HuH-7.5 (cell line): ENCODE measurements at regions not wholly inside any gene's neighbourhood (a gene's known extent, or its start where the extent isn't known, plus 50 kb on each side); places are given as distances from the start of the nearest gene placed in this dataset.

Experiments
- DNase-seq: peaks from one replicate; pipeline ENCODE4 v3.0.0; 2011; ENCODE audit warnings: low spot score

DNA sequence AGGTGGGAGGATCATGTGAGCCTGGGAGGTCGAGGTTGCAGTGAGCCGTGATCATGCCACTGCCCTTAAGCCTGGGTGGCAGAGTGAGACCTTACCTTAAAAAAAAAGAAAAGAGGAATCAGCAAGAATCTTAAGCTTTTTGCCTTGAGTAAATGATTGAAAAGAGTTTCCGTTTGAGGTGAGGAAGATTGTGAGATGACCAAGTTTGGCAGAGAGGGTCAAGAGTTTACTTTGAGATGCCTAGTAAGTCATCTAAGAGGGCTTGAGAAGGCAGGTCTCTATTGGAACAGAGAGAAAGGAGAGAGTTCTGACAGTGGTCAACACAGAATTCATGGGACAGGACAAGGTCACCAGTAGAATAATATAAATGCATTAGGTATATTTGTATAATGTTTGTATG lies 572.1 kb downstream of the TLE4 start:
- DNase-seq = no peak

DNA sequence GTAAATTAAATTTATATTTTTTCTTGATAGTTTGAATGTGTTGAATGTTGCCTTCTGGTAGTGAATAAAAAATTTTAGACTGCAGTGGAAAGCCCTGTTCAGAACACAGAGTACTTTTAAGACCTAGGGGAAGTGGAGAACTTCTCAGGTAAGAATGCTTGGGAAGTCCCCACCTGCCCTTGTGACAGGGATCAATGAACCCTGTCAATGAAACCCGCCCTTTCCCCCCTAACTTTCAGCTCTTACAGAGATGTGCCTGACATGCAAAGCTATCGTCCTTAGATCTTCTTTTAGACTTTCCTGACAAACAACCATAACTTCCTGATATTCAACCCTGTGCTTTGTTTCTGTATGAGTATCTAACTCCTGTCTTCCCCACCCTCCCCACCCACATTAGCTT lies 562.7 kb downstream of the TLE4 start:
- no peak for DNase-seq

DNA sequence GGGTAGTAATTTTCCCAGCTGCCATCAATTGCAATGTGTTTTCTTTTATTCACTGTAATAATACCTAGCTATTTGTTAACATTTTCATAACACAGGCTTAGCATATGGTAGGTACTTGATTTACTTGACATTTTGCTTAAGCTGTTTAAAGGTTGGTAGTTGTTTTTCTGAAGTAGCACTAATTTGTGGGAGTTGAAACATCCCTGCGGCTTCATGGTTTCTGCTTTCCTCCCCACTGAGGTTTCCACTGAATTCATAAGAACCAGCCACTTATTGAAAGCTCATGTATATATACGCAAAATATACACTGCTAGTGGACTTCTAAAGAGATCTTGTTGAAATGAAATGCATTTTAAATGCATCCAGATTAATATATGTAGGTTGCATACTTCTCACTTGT lies 559.9 kb downstream of the TLE4 start:
- DNase-seq = no peak

DNA sequence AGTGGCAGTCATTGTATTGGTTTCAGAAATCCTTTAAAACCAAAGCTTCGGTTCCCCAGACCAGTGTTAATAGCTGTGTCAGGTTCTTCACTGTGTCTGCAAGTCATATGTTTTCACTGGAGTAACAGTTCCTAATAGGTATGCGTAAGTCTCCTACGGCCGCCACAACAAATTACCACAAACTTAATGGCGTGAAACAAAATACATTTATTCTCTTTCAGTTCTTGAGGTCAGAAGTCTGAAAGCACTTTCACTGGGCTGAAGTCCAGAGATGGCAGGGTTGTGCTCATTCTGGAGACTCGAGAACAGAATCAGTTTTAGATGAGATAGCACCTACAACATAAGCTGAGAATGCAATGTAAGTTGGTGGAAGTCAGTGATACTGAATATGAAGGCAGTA lies 556.2 kb downstream of the TLE4 start:
- no peak for DNase-seq

DNA sequence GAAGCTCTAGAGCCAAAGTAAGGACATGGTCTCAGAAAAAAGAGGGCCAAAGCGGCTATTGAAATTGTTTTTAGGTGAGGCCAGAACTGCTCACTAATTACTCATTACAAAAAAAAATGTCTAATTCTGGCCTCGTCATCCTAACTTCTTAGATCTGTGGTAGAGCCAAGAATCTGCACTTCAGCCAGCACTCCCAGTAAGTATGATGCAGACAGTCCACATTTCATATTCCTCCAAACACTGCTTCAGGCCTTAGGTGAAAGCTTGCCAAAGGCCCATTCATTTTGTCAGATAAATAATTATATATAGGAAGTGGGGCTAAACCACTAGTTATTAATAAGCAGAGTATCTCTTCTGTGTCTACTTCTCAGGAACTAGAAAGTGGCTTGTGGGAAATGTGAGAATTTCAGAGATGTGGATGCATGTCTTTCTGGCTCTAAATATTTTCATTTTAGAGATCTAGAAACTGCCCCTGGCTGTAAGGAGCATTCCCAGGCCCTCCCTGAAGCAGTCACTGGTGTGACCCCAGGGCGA lies 554.0 kb downstream of the TLE4 start:
- DNase-seq = no peak

DNA sequence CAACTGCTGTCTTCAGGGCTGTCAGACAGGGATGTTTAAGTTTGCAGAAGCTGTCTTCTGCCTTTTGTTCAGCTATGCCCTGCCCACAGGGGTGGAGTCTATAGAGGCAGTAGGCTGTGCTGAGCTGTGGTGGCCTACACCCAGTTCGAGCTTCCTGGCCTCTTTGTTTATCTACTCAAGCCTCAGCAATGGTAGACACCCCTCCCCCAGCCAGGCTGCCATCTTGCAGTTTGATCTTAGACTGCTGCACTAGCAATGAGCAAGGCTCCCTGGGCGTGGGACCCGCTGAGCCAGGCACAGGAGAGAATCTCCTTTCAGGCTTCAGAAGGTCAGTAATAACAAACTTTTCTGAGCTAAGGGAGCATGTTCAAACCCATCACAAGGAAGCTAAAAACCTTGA lies 545.3 kb downstream of the TLE4 start:
- no peak for DNase-seq

DNA sequence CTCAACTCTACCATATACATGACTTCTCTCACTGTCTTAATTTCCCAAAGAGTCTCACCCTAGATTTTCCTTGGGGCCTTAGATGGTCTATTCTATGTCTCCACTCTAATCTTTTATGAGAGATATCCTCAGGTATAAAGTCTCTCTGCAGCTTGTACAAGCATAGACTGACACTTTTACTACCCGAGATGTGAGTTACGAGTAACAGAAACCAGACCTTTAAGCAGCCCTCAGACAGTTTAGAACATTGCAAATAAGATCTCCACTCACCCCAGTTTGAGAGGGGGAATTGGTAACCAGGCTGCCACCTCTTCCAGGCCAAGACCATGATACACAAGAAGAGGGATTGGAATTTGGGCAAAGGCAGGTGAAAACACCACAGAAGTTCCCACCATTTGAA lies 542.5 kb downstream of the TLE4 start:
- DNase-seq = no peak

DNA sequence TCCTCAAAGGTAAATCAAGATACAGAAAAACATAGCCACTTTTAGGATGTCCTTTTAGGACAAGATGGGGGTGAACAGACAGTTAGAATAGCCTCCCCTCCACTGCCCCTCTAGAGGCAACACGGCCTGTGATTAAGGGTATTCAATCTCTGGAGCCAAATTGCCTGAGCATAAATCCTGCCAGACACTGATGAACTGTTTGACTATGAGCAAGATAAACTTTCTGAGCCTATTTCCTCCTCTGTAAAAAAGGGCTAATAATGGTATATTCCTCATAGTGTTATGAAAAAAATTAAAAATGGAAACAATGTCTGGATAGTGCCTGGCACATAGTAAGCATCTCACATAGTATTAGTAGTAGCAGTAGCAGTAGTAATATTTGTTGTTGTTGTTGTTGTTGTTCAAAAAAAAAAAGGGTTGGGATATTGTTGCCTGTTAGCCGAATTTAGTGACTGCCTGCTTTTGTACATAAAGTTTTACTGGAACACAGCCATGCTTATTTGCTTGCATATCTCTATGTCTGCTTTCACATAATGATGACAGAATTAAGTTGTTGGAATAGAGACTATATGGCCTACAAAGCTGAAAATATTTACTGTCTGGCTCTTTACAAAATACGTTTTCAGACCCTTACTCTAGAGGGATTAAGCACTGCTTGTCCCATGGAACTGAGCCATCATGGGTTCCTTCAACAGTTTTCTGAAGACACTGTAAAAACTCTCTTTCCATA lies 536.3 kb downstream of the TLE4 start:
- DNase-seq = no peak

DNA sequence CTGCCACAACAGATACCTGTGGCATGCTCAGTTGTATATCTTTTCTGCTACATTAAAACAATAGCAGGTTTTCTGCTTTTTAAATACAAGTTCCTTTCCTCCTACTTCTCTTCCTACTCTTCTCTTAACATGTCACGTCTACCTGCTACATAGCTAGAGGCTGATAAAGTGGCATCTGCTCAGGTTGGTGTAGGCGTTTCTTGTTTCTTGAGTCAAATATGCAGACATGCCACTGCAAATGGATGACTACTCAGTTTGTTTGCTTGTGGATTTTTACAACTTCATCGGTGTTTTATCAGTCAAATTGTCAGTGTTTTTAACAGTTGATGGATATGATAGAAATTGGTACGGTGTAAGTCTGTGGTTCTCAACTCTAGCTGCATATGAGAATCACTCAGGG lies 525.7 kb downstream of the TLE4 start:
- no peak for DNase-seq

DNA sequence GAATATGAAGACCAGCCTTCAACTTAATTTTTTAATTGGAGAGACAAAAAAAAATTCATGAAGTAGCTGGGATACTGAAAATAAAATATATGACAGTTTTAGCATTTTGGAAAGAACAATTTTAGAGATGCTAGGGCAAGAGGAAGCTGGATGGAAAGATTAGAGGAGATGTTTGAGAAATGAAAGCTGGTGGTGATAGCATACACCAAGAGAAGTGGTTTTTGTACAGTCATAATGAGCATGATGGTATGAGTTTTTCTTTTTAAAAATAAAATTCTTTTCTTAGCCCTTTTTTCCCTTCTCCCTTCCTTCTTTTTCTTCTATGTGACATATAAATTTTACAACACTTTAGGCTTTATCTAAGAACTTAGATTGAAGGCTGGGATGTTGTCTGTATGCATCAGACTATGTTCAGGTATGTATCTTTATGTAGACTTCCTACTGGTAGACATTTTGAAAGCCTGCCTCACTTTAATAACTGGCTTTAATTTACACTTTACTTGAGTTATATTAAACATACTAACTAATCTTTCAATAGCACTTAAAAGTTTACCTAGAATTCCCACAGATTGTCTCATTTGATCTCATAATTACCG lies 522.5 kb downstream of the TLE4 start:
- DNase-seq = no peak

DNA sequence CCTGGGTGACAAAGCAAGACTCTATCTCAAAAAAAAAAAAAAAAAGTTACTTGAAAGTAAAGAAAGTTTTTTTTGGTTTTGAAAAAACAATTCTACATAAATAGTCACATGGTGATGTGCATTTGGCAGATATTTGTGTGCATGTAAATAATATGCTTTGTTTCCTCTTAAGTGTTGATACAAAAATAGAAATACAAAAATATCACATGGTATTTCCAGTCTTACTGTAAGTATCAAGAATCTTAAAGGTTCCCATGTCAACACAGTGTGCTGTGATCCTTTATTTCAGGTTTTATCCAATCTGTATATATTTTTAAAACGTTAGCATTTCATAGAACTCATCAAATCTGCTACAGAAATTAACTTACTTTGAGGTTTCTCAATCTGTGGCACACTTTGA lies 521.9 kb downstream of the TLE4 start:
- no peak for DNase-seq

DNA sequence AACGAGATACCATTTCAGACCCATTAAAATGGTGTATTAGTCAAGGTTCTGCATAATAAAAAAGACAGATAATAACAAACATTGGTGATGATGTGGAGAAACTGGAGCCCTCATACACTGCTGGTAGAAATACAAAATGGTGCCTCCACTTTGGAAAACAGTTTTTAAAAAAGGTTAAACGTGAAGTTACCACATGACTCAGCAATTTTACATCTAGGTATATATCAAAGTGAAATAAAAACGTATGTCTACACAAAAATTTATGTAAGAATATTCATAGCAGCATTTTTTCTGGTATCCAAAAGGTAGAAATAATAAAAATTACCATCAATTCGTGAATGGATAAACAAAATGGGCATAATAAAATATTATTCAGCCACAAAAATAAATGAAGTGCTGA lies 519.8 kb downstream of the TLE4 start:
- no peak for DNase-seq

DNA sequence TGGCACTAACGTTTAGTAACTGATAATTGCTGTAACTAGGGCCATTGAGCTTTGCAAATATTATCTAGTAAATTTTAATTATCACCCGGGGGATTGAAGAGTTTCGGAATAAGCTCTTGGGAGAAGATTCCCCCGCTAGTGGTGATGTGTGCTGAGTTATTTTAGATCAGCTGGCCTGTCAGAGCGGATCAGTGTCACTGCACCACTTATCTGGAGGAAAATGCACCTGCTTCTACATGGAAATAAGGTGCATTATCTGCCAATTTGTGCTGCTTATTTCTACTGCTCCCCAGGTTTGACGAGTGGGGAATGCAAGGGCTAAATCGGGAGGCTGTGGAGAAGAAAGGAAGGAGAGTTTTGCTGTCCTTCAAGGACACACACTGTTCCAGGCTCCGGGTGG lies 518.6 kb downstream of the TLE4 start:
- DNase-seq = no peak

DNA sequence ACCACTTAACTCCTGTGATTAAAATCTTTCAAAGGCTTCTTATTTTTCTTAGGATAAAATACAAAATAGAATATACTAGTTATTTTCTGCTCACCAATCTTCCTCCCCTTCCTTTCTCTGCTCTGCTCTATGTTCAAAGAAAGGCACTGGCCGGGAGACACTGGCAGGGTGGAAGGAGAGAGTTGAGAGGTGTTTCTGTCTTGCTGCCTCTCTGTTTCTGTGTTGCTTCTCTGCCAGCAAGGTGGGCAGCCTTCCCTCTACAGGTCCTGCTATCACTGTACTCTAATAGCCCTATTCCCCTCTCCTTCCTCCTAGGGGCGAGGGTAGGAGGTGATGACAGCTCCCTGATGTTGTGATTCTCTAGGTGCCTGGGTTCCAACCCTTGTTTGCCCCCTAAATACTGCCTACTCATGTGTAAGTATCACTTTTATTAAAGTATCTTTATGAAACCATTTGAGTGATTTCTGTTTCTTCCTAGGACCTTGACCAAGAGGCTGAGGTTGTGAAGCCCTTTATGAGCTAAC lies 515.1 kb downstream of the TLE4 start:
- no peak for DNase-seq

DNA sequence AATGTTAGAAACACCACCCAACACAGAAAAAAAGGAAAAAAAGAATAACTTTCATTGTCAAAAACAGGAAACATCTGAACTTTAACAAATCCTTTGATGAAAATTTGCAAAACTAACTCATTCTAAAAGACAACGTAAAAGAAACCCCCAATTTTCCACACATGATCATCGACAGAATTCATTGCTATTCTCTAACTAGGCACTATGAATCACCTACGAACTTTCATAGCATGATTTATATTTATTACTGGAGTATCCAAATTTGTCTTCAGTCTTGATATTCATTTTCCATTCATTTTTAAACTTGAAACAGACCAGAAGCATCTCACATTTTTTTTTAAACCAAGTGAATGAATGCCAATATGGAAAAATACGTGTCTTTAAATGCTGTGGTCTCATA lies 514.6 kb downstream of the TLE4 start:
- DNase-seq = no peak

DNA sequence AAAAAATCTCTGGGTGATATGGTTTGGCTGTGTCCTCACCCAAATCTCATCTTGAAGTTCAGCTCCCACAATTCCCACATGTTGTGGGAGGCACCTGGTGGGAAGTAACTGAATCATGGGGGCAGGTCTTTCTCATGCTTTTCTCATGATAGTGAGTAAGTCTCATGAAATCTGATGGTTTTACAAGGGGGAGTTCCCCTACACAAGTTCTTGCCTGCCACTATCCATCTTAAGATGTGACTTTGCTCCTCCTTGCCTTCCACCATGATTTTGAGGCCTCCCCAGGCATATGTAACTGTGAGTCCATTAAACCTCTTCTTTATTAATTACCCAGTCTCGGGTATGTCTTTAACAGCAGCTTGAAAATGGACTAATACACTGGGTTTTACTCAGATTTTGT lies 513.9 kb downstream of the TLE4 start:
- DNase-seq = no peak

DNA sequence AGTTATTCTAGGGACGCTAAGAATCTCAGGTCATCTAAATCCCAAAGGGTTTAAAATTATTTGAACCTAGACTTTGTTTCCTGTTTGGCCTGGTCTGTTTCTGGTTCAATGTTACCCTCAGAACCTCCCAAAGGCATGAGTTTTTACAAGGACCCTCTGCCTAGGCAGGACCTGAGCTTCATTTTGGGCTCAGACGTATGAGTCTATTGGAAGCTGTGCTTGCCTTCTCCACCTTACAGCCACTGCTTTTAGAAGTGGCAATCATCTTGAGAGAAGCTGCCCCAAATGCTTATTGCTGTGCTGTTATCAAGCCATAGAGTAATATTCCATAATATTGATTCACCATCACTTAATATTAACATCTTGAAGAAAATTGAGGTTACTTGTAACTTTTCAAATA lies 510.4 kb downstream of the TLE4 start:
- no peak for DNase-seq

DNA sequence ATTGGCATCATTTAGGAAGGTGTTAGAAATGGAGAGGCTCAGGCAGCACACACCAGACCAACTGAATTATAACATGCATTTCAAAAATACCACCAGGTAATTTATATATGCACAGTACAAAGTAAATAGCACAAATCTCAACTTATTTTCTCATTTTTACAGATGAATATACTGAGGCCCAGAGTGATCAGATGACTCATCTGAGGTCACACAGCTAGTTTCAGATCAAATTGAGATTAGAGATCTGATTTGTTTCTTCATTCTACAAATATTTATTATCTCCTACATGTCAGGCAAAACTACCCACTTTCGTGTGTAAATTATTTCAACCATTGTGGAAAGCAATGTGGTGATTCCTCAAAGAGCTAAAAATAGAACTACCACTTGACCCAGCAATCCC lies 507.1 kb downstream of the TLE4 start:
- no peak for DNase-seq

DNA sequence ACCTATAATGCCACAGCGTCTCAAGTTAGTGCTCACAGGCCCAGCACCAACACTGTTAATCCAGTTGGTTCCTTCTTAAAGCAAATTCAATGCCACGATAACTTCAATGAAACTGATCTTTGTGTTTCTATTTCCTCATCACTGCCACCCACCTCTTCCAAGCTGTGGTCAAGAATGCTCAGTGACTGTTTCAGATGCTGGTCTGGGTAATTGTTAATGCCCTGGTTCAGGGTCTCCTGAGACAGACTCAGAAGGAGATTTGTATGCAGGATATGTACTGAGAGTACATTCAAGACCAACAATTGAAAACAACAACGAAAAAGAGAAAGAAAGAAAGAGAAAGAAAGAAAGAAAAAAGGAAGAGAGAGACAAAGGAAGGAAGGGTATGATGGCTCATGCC lies 505.3 kb downstream of the TLE4 start:
- no peak for DNase-seq

DNA sequence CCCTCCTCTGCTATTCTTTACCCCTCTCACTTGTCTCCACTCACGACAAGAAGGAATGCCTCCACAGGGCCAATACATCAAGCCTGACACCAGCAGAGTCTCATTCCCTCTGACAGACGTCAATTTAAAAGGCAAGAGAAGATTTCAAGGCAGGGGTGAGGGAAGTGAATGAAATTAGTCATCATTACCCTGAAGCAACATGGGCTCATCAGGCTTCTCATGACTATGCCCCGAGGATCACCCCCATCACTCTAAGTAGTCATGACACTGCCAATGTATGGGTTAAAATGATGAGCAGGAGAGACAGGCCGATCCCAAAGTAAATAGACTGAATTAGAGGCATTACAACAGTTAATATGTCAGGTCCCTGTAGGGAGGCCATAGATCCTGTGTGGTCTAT lies 504.4 kb downstream of the TLE4 start:
- no peak for DNase-seq

DNA sequence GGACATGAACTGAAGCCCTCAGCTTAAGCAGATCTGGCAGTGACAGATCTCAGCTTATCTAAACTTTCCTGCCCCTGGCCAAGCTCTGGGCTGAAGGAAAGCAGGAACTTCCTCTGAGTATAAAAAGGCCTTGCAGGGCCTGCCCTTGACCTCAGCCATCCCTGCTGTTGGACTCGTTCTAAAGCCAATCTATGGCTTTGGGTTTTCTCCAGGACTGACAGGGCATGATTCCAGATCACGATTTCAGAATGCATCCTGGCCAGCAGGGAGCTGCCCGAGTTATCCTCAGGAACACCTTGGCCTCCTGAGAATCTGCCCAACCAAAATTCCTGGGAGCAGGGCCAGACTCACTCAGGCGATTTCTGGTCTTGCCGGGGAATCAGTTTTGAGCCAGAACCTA lies 502.7 kb downstream of the TLE4 start:
- DNase-seq = no peak

DNA sequence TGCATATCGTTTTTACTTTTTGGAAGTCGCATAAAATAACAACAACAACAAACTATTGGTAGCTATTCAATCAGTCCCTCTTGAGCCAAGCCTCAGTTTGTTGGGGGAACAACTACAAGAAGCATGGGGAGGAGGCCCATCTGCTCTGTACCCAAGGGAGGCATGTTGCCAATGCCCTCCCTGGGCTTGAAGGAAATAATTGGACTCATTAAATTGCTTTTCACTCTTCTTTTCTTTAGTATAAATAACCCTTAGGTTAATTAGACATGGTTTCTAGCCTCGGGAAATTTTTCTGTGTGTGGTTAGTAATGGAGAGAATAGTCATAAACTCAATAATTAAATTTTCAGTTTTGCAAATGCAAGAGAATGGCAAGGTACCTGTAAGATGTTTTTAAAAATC lies 500.7 kb downstream of the TLE4 start:
- DNase-seq = no peak

DNA sequence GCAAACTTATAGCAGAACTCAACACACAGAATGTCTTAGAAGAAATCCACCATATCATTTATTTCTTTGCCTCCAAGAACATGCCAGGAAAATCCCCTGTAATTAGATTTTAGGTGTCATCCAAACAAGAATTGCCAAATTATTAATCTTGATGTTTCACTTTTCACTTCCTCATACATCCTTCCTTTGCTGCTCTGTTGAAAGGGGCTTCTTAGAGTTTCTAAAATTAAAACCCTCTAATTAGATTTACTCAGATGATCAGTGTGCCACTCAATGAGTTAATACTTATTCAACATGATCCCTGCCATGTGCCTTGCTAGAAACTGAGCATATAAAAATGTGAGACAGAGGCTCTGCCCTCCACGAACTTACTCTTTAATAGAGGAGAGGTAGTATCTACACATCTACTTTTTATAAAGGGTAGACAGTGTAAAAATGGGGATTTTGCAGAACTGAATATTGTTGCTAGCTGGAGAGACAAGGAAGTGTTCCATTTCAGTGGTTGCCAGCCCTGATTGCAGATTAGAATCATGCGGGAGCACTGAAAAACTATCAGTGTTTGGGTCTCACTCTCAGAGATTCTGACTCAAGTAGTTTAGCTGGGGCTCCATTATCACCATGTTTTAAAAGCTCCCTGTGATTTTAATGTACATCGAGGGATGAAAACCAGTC lies 498.4 kb downstream of the TLE4 start:
- no peak for DNase-seq
